C4-2B (cell line): ENCODE measurements at regions not wholly inside any gene's neighbourhood (a gene's known extent, or its start where the extent isn't known, plus 50 kb on each side); places are given as distances from the start of the nearest gene placed in this dataset.

ENCODE experiments used
- ZFX ChIP-seq: fragments of 450-650 bp; IDR thresholded peaks from 2 replicates; pipeline ENCODE4 v1.6.1; 2017
- TF ChIP-seq, protein P1 (sequence below): fragments of 450-650 bp; conservative IDR thresholded peaks from 2 replicates; pipeline ENCODE4 v1.5.1; 2017; ENCODE audit warnings: mild to moderate bottlenecking

DNA sequence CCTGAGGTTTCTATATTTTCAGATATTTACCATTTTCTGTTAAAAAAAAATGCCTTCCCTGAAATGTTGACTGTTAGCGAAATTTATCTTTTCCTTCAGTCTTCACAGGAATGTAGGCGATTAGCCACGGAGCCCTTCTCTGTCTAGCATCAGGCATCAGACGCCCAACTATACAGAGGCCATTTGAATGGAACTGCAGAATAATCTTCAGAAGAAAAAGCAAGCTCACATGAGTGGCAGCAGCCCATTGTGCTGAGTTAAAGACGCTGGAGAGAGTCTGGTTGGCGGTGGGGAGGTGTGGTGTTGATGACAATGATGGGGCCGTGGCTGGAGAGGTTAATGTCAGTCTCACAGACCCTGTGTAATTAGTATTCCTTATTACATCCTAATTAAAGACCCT, 196.8 kb upstream of the LEF1 start:
- TF ChIP-seq, protein P1, sequence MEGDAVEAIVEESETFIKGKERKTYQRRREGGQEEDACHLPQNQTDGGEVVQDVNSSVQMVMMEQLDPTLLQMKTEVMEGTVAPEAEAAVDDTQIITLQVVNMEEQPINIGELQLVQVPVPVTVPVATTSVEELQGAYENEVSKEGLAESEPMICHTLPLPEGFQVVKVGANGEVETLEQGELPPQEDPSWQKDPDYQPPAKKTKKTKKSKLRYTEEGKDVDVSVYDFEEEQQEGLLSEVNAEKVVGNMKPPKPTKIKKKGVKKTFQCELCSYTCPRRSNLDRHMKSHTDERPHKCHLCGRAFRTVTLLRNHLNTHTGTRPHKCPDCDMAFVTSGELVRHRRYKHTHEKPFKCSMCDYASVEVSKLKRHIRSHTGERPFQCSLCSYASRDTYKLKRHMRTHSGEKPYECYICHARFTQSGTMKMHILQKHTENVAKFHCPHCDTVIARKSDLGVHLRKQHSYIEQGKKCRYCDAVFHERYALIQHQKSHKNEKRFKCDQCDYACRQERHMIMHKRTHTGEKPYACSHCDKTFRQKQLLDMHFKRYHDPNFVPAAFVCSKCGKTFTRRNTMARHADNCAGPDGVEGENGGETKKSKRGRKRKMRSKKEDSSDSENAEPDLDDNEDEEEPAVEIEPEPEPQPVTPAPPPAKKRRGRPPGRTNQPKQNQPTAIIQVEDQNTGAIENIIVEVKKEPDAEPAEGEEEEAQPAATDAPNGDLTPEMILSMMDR, result no peak
- TF ChIP-seq ZFX, result no peak
